ENCODE measurements at regions not wholly inside any gene's neighbourhood (a gene's known extent, or its start where the extent isn't known, plus 50 kb on each side); places are given as distances from the start of the nearest gene placed in this dataset.
A peak's percentile ranks its signal among the peaks of the same experiment; 100 is the strongest.

GRCh38 chr2:39512434-39512935 lies 75.4 kb upstream of the MAP4K3 start:
- no peak for DNase-seq (ENCODE audit: low read depth in 2 of 2)
- H3K4me3 ChIP-seq (replicated peaks in 1 of 2; ENCODE audit: low read depth in 2 of 2, low read length in 2 of 2): no peak overlapping the region
- TF ChIP-seq, protein P1, sequence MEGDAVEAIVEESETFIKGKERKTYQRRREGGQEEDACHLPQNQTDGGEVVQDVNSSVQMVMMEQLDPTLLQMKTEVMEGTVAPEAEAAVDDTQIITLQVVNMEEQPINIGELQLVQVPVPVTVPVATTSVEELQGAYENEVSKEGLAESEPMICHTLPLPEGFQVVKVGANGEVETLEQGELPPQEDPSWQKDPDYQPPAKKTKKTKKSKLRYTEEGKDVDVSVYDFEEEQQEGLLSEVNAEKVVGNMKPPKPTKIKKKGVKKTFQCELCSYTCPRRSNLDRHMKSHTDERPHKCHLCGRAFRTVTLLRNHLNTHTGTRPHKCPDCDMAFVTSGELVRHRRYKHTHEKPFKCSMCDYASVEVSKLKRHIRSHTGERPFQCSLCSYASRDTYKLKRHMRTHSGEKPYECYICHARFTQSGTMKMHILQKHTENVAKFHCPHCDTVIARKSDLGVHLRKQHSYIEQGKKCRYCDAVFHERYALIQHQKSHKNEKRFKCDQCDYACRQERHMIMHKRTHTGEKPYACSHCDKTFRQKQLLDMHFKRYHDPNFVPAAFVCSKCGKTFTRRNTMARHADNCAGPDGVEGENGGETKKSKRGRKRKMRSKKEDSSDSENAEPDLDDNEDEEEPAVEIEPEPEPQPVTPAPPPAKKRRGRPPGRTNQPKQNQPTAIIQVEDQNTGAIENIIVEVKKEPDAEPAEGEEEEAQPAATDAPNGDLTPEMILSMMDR (IDR thresholded peaks at IDR 0.05; ENCODE audit: low read depth, low read length): no peak

GRCh38 chr2:39512941-39513340 lies 75.9 kb upstream of the MAP4K3 start:
- TF ChIP-seq, protein P1 (IDR thresholded peaks at IDR 0.05; ENCODE audit: low read depth, low read length): no peak
- H3K4me3 ChIP-seq (replicated peaks in 1 of 2; ENCODE audit: low read depth in 2 of 2, low read length in 2 of 2): no peak overlapping the region
- DNase-seq (ENCODE audit: low read depth in 2 of 2): no peak

DNA sequence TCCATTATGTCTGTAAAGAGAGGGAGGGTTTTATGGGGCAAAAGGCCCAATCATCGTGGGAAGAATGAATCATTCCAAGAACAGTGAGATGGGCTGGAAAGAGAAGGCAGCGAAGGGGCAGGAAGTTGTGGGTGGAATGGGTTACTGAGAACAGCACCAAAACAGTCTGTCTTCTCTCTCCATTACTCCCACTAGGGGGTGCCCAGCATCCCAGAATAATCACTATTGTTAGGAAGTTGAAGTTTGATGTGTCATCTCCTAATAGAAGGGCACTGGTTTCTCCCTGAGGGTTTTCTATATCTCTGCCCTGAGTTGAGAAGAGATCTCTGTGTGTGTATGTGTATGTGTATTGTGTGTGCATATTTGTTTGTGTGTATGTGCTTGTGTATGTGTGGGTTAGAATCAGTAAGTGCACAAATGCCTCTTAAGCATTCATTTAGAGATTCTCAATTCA lies 76.6 kb upstream of the MAP4K3 start:
- TF ChIP-seq, protein P1 (IDR thresholded peaks at IDR 0.05; ENCODE audit: low read depth, low read length): peak; percentile 77
- DNase-seq (ENCODE audit: low read depth in 2 of 2): peak; percentile 96 to 99
- H3K4me3 ChIP-seq (replicated peaks in 1 of 2; ENCODE audit: low read depth in 2 of 2, low read length in 2 of 2): no peak overlapping the region

- TF ChIP-seq, protein P1 (IDR thresholded peaks at IDR 0.05; ENCODE audit: low read depth, low read length): no peak
- H3K4me3 ChIP-seq (replicated peaks in 1 of 2; ENCODE audit: low read depth in 2 of 2, low read length in 2 of 2): no peak overlapping the region
- DNase-seq (ENCODE audit: low read depth in 2 of 2): no peak
Measured at GRCh38 chr2:39514825-39515224, 77.7 kb upstream of the MAP4K3 start.

DNA sequence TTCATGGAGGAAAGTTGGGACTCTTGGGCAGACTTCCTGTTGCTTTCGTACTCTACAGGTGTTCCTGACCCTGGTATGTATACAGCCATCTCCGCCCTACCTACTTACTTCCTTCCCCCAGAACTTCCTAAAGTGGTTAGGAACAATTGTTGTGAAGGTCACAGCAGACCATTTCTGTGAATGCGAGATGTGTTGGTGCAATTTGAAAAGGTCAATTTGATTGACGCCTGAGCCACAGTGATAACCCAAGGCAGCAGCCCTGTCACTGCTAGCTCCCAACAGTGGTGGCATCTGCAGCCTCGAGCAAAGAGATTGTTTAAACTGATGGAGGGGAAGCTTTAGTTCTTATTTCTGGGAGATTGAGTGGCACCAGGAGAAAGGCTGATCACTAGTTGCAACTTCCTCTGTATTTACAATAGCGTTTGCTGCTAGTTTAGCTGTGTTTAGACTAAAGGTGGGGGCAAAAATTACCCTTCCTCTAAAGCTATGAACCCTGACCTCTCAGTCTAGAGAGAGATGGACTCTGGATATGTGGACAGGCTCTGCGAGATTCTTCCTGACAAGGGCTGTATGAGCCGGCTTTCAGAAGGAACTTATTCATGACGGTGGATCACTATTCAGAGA lies 78.3 kb upstream of the MAP4K3 start:
- TF ChIP-seq, protein P1 (IDR thresholded peaks at IDR 0.05; ENCODE audit: low read depth, low read length): no peak
- DNase-seq (ENCODE audit: low read depth in 2 of 2): no peak
- H3K4me3 ChIP-seq (replicated peaks in 1 of 2; ENCODE audit: low read depth in 2 of 2, low read length in 2 of 2): no peak overlapping the region

GRCh38 chr2:39515897-39516346 lies 78.8 kb upstream of the MAP4K3 start:
- TF ChIP-seq, protein P1 (IDR thresholded peaks at IDR 0.05; ENCODE audit: low read depth, low read length): no peak
- no peak overlapping the region for H3K4me3 ChIP-seq (replicated peaks in 1 of 2; ENCODE audit: low read depth in 2 of 2, low read length in 2 of 2)
- no peak for DNase-seq (ENCODE audit: low read depth in 2 of 2)

Data from cardiac fibroblast (primary cell).